Thyroid gland (tissue), 4 donors: ENCODE measurements at regions not wholly inside any gene's neighbourhood (a gene's known extent, or its start where the extent isn't known, plus 50 kb on each side); places are given as distances from the start of the nearest gene placed in this dataset.

ENCODE experiments used
- DNase-seq, 2 donors: peaks; one replicate each; pipeline ENCODE4 v3.0.0-alpha.2; 2019
- H3K27ac ChIP-seq, 3 donors: fragments of 200-600 bp; sonication (generic); 1 replicate in 2 of 3; 2 replicates in 1 of 3; pipeline ENCODE4 v1.5.1; 2016 to 2019; ENCODE audit warnings: mild to moderate bottlenecking in 1 of 3, moderate library complexity in 1 of 3
- H3K27me3 ChIP-seq: fragments of 200-600 bp; sonication (generic); one replicate; pipeline ENCODE4 v1.5.1; 2019
- H3K36me3 ChIP-seq, 2 donors: fragments of 200-600 bp; sonication (generic); one replicate each; pipeline ENCODE4 v1.5.1; 2016 to 2019
- H3K4me1 ChIP-seq, 2 donors: fragments of 200-600 bp; sonication (generic); one replicate each; pipeline ENCODE4 v1.5.1; 2017 to 2019
- H3K4me3 ChIP-seq, 3 donors: fragments of 200-600 bp; sonication (generic); replicated peaks in 1 of 3; 1 replicate in 2 of 3; 2 replicates in 1 of 3; pipeline ENCODE4 v1.5.1; 2016; ENCODE audit warnings: mild to moderate bottlenecking in 1 of 3
- H3K9me3 ChIP-seq: fragments of 200-600 bp; sonication (generic); one replicate; pipeline ENCODE4 v1.5.1; 2017
- CTCF ChIP-seq, 6 experiments: fragments of 200-600 bp in 3 of 6; fragments of 450-650 bp in 3 of 6; sonication (generic) in 3 of 6; IDR thresholded peaks; one replicate each; pipeline ENCODE4 v1.5.1; 2016 to 2019; ENCODE audit warnings: antibody characterized with exemption in 6 of 6, mild to moderate bottlenecking in 2 of 6, inconsistent platforms in 1 of 6, moderate library complexity in 1 of 6
- POLR2A ChIP-seq, 2 donors: fragments of 450-650 bp; IDR thresholded peaks; one replicate each; pipeline ENCODE4 v1.6.1; 2017; ENCODE audit warnings: antibody characterized with exemption in 2 of 2, mild to moderate bottlenecking in 2 of 2, moderate library complexity in 1 of 2
- WGBS, 2 donors: methylation state at CpG; one replicate each; pipeline ENCODE4 v1.1.5; 2017; 5-methylcytosine and 5-hydroxymethylcytosine counted together
- intact Hi-C: fragments of 100-400 bp; cut with DNase I; formaldehyde crosslinking; loops from one replicate; pipeline ENCODE4 v1.15.1; 2023

DNA sequence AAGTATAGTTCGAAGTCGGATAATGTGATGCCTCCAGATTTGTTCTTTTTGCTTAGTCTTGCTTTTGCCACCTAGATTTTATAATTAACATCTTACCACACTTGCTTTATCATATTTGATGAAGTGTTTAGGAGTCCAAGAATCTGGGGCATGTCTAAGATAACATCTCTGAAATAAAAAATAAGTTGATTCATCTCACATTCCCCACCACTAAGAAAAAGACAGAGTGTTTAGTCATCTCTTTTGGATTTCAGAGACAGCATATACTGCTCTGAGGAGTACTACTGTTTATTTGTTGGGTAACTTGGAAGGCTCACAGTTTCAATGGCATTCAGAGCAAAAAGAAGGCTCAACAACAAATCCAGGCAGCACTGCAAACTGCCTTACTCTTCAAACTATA, 324.2 kb upstream of the ATP11B start:
- Histone ChIP-seq H3K36me3 (no peaks in the 10 kb centered on the region), H3K4me1 (no peaks in the 10 kb centered on the region), H3K9me3 (no peaks in the 10 kb centered on the region), H3K27me3 (no peaks in the 10 kb centered on the region), H3K27ac (no peak overlapping the region), H3K4me3 (no peak overlapping the region)
- intact Hi-C loops = no loop called here
- no peak for DNase-seq
- 92 to 98% methylated on average over 2 of the region's 2 CpGs for WGBS, 2 donors
- TF ChIP-seq CTCF (IDR thresholded peaks at IDR 0.05) = no peak

DNA sequence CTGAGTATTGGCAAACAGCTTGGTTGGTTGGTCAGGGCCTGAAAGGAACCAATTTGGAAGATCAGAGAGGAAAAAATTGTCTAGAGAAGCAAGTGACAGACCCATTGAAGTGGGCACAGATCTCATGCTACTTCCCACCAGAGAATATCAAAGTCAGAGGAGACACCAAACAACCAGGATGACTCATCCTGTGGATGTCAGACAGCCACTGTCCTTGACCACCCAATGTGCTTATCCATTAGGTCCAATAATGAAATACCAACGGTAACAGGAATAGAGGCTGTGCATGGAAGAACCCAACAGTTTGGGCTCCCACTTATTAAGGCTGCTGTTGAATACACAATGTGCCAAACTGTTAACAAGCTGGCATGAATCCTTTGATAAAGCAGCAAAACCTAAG, 323.1 kb upstream of the ATP11B start:
- WGBS, 2 donors = 95 to 100% methylated on average over 1 of the region's 1 CpG
- no peak overlapping the region for H3K4me3 ChIP-seq
- H3K27ac ChIP-seq = no peak overlapping the region
- no peaks in the 10 kb centered on the region for H3K9me3 ChIP-seq
- no peak for TF ChIP-seq POLR2A (IDR thresholded peaks at IDR 0.05)
- TF ChIP-seq CTCF (IDR thresholded peaks at IDR 0.05) = no peak
- H3K27me3 ChIP-seq = no peaks in the 10 kb centered on the region
- no peaks in the 10 kb centered on the region for H3K36me3 ChIP-seq
- H3K4me1 ChIP-seq = no peaks in the 10 kb centered on the region
- intact Hi-C loops = no loop called here
- no peak for DNase-seq

DNA sequence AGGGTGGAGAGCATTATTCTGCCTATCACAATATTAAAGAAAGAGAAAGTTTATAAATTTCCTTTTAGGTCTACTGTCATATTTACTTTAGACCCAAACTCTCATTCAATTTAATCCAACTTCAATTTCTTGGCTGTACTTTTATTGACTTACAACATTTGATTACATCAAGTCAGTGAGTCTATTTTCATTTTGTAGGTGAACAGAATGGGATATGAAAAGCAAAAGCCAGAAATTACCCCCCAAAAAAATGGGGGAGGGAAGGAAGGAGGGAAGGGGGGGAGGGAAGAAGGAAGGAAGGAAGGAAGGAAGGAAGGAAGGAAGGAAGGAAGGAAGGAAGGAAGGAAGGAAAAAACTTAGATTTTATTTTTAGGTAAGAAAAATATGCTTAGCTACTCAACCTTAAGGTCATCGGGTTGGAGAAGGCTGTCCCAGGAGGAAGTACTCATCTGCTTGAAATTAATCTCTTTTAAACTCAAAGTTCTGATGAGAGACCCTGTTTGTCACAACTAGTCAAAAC, 320.1 kb upstream of the ATP11B start:
- no peak for TF ChIP-seq CTCF (IDR thresholded peaks at IDR 0.05)
- TF ChIP-seq POLR2A (IDR thresholded peaks at IDR 0.05) = no peak
- Histone ChIP-seq H3K4me1 (no peaks in the 10 kb centered on the region), H3K36me3 (no peaks in the 10 kb centered on the region), H3K4me3 (no peak overlapping the region), H3K27ac (no peak overlapping the region), H3K27me3 (no peaks in the 10 kb centered on the region), H3K9me3 (no peaks in the 10 kb centered on the region)
- 74 to 92% methylated on average over 1 of the region's 1 CpG for WGBS, 2 donors
- intact Hi-C loops = no loop called here
- no peak for DNase-seq

GRCh38 chr3:182478369-182478768, 314.9 kb upstream of the ATP11B start:
- DNase-seq = no peak
- no peaks in the 10 kb centered on the region for H3K9me3 ChIP-seq
- intact Hi-C loops = no loop called here
- no peak overlapping the region for H3K27ac ChIP-seq
- H3K27me3 ChIP-seq = no peaks in the 10 kb centered on the region
- H3K4me1 ChIP-seq = no peaks in the 10 kb centered on the region
- H3K4me3 ChIP-seq = no peak overlapping the region
- TF ChIP-seq POLR2A (IDR thresholded peaks at IDR 0.05) (no peak), CTCF (IDR thresholded peaks at IDR 0.05) (no peak)
- H3K36me3 ChIP-seq = no peaks in the 10 kb centered on the region

GRCh38 chr3:182479419-182480336, 313.6 kb upstream of the ATP11B start:
- Histone ChIP-seq H3K4me1 (no peaks in the 10 kb centered on the region), H3K36me3 (no peaks in the 10 kb centered on the region), H3K27ac (no peak overlapping the region), H3K27me3 (no peaks in the 10 kb centered on the region), H3K4me3 (no peak overlapping the region), H3K9me3 (no peaks in the 10 kb centered on the region)
- no peak for DNase-seq
- WGBS, 2 donors = 75 to 79% methylated on average over 8 of the region's 8 CpGs
- intact Hi-C loops = no loop called here
- TF ChIP-seq CTCF (IDR thresholded peaks at IDR 0.05) (no peak), POLR2A (IDR thresholded peaks at IDR 0.05) (no peak)
